ENCODE measurements at regions not wholly inside any gene's neighbourhood (a gene's known extent, or its start where the extent isn't known, plus 50 kb on each side); places are given as distances from the start of the nearest gene placed in this dataset.
"Not testable (repeated sequence)": the region's sequence is repeated elsewhere in the genome, so short reads cannot be mapped to it uniquely, and the experiment has no call there.

- intact Hi-C loops (cut with micrococcal nuclease; ENCODE audit: unreplicated experiment) = no loop called here
- no peak for DNase-seq (ENCODE audit: low spot score)
- TF ChIP-seq EZH2 (IDR thresholded peaks at IDR 0.05; ENCODE audit: borderline replicate concordance, low read depth, low read length, poor library complexity, severe bottlenecking) = no peak
- TF ChIP-seq, protein P1, sequence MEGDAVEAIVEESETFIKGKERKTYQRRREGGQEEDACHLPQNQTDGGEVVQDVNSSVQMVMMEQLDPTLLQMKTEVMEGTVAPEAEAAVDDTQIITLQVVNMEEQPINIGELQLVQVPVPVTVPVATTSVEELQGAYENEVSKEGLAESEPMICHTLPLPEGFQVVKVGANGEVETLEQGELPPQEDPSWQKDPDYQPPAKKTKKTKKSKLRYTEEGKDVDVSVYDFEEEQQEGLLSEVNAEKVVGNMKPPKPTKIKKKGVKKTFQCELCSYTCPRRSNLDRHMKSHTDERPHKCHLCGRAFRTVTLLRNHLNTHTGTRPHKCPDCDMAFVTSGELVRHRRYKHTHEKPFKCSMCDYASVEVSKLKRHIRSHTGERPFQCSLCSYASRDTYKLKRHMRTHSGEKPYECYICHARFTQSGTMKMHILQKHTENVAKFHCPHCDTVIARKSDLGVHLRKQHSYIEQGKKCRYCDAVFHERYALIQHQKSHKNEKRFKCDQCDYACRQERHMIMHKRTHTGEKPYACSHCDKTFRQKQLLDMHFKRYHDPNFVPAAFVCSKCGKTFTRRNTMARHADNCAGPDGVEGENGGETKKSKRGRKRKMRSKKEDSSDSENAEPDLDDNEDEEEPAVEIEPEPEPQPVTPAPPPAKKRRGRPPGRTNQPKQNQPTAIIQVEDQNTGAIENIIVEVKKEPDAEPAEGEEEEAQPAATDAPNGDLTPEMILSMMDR (conservative IDR thresholded peaks at IDR 0.05; ENCODE audit: low read depth, low read length) = no peak
- H3K27ac ChIP-seq (ENCODE audit: low read depth, low read length, poor library complexity, severe bottlenecking) = no peak overlapping the region
- no peaks in the 10 kb centered on the region for H3K4me1 ChIP-seq (ENCODE audit: insufficient read depth, low read length, poor library complexity, severe bottlenecking)
- POLR2A ChIA-PET (ENCODE audit: low non-redundant PET) = no interaction called here
- CTCF ChIA-PET = no interaction called here
- H3K27me3 ChIP-seq (replicated peaks; ENCODE audit: insufficient read depth, low read depth, low read length, poor library complexity) = no peaks in the 10 kb centered on the region
- BruUV-seq (replicated peaks) = no TSS peak
- H3K36me3 ChIP-seq (ENCODE audit: insufficient read depth, low read length, poor library complexity, severe bottlenecking) = no peaks in the 10 kb centered on the region
- H3K4me3 ChIP-seq (ENCODE audit: low read depth, low read length, poor library complexity, severe bottlenecking) = no peak overlapping the region
- no peaks in the 10 kb centered on the region for H3K9me3 ChIP-seq (ENCODE audit: low read depth, low read length, poor library complexity, severe bottlenecking)
These were observed 56.1 kb upstream of the USP3 start for GRCh38 chr15:63448266-63448665.

- intact Hi-C loops (cut with micrococcal nuclease; ENCODE audit: unreplicated experiment); POLR2A ChIA-PET (ENCODE audit: low non-redundant PET); H3K27me3 ChIP-seq (replicated peaks; ENCODE audit: insufficient read depth, low read depth, low read length, poor library complexity); H3K27ac ChIP-seq (ENCODE audit: low read depth, low read length, poor library complexity, severe bottlenecking); H3K4me3 ChIP-seq (ENCODE audit: low read depth, low read length, poor library complexity, severe bottlenecking); H3K4me1 ChIP-seq (ENCODE audit: insufficient read depth, low read length, poor library complexity, severe bottlenecking); BruUV-seq (replicated peaks); H3K36me3 ChIP-seq (ENCODE audit: insufficient read depth, low read length, poor library complexity, severe bottlenecking); H3K9me3 ChIP-seq (ENCODE audit: low read depth, low read length, poor library complexity, severe bottlenecking); CTCF ChIA-PET; DNase-seq (ENCODE audit: low spot score): not testable (repeated sequence)
These were observed 55.4 kb upstream of the USP3 start for GRCh38 chr15:63448872-63449555.

GRCh38 chr15:63449731-63450130 is 54.7 kb upstream of the USP3 start:
- TF ChIP-seq EZH2 (IDR thresholded peaks at IDR 0.05; ENCODE audit: borderline replicate concordance, low read depth, low read length, poor library complexity, severe bottlenecking) = no peak
- TF ChIP-seq, protein P1 (conservative IDR thresholded peaks at IDR 0.05; ENCODE audit: low read depth, low read length) = no peak
- no peak for DNase-seq (ENCODE audit: low spot score)
- no peaks in the 10 kb centered on the region for H3K9me3 ChIP-seq (ENCODE audit: low read depth, low read length, poor library complexity, severe bottlenecking)
- ChIA-PET POLR2A (ENCODE audit: low non-redundant PET) (no interaction called here), CTCF (no interaction called here)
- intact Hi-C loops (cut with micrococcal nuclease; ENCODE audit: unreplicated experiment) = no loop called here
- H3K4me1 ChIP-seq (ENCODE audit: insufficient read depth, low read length, poor library complexity, severe bottlenecking) = no peaks in the 10 kb centered on the region
- no peak overlapping the region for H3K27ac ChIP-seq (ENCODE audit: low read depth, low read length, poor library complexity, severe bottlenecking)
- H3K4me3 ChIP-seq (ENCODE audit: low read depth, low read length, poor library complexity, severe bottlenecking) = no peak overlapping the region
- no TSS peak for BruUV-seq (replicated peaks)
- H3K36me3 ChIP-seq (ENCODE audit: insufficient read depth, low read length, poor library complexity, severe bottlenecking) = no peaks in the 10 kb centered on the region
- no peaks in the 10 kb centered on the region for H3K27me3 ChIP-seq (replicated peaks; ENCODE audit: insufficient read depth, low read depth, low read length, poor library complexity)

DNA sequence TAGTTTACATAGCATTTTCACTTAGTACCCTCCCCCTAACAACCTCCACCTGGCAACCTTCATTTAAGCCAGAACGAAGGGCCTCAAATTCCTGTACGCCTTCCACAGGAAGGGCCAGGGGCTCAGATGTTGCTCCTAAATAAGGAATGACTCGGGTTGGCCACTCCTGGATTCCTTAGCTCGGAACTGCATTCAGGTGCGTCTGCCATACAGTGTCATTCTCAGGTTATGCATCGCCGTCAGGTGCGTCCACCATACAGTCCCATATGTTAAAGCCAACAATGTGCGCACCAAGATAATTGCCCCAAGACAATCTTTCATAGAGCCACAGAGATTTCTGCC is 53.5 kb upstream of the USP3 start:
- BruUV-seq (replicated peaks) = no TSS peak
- Histone ChIP-seq H3K27me3 (replicated peaks; ENCODE audit: insufficient read depth, low read depth, low read length, poor library complexity) (no peaks in the 10 kb centered on the region), H3K9me3 (ENCODE audit: low read depth, low read length, poor library complexity, severe bottlenecking) (no peaks in the 10 kb centered on the region), H3K4me3 (ENCODE audit: low read depth, low read length, poor library complexity, severe bottlenecking) (no peak overlapping the region), H3K27ac (ENCODE audit: low read depth, low read length, poor library complexity, severe bottlenecking) (no peak overlapping the region), H3K36me3 (ENCODE audit: insufficient read depth, low read length, poor library complexity, severe bottlenecking) (no peaks in the 10 kb centered on the region), H3K4me1 (ENCODE audit: insufficient read depth, low read length, poor library complexity, severe bottlenecking) (no peaks in the 10 kb centered on the region)
- intact Hi-C loops (cut with micrococcal nuclease; ENCODE audit: unreplicated experiment) = no loop called here
- DNase-seq (ENCODE audit: low spot score) = no peak
- ChIA-PET CTCF (no interaction called here), POLR2A (ENCODE audit: low non-redundant PET) (no interaction called here)
- TF ChIP-seq, protein P1 (conservative IDR thresholded peaks at IDR 0.05; ENCODE audit: low read depth, low read length) = no peak
- no peak for TF ChIP-seq EZH2 (IDR thresholded peaks at IDR 0.05; ENCODE audit: borderline replicate concordance, low read depth, low read length, poor library complexity, severe bottlenecking)

Measured in A673 (cell line).